PFSK-1 (cell line): ENCODE measurements at regions not wholly inside any gene's neighbourhood (a gene's known extent, or its start where the extent isn't known, plus 50 kb on each side); places are given as distances from the start of the nearest gene placed in this dataset.

Experiments
- FOXP2 ChIP-seq: optimal IDR thresholded peaks from 2 replicates; pipeline ENCODE3; 2011; ENCODE audit warnings: borderline replicate concordance, control low read depth, inconsistent platforms; ENCODE audit not compliant: insufficient read depth; ENCODE audit errors: extremely low read length, extremely low read depth
- POLR2AphosphoS5 ChIP-seq: IDR thresholded peaks from 2 replicates; pipeline ENCODE4 v1.6.1; 2012; ENCODE audit warnings: low read depth, mild to moderate bottlenecking, control low read depth, low read length, moderate library complexity
- REST ChIP-seq, 2 experiments: IDR thresholded peaks; 2 replicates each; pipeline versions ENCODE4 v1.6.1 to v1.8.0; 2011 to 2012; ENCODE audit warnings: low read depth in 2 of 2, low read length in 2 of 2, control low read depth in 1 of 2, inconsistent platforms in 1 of 2, mild to moderate bottlenecking in 1 of 2, moderate library complexity in 1 of 2; ENCODE audit not compliant: insufficient read depth in 1 of 2
- SIN3A ChIP-seq: IDR thresholded peaks from 2 replicates; pipeline ENCODE4 v1.6.1; 2012; ENCODE audit warnings: mild to moderate bottlenecking, low read length, moderate library complexity, borderline replicate concordance; ENCODE audit not compliant: insufficient read depth
- TAF1 ChIP-seq: IDR thresholded peaks from 2 replicates; pipeline ENCODE4 v1.6.1; 2012; ENCODE audit warnings: low read length, control low read depth, borderline replicate concordance; ENCODE audit not compliant: insufficient read depth

DNA sequence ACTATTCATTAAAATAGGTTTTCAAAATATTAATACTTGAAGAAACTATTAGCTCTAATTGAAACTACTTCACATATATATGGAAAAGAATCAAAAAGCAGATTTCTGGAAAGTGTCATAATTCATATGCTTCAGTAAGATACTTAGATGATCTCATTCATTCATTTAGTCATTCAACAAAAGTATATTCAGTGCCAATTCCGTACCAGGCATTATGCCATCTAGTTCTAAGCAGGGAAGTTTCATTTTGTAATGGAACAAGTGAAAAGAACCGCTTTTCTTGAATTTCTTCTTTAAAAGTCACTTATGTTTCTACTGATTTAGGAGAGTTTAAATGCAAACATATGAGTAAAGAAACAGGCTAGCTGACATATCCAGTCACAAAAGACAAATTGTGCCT is 118.3 kb upstream of the FAM20A start:
- TF ChIP-seq TAF1 (no peak), REST (IDR thresholded peaks at IDR 0.05; ENCODE audit: insufficient read depth in 1 of 2, low read depth in 2 of 2, low read length in 2 of 2) (no peak), POLR2AphosphoS5 (no peak), SIN3A (no peak), FOXP2 (no peak)
